Neuron (in vitro differentiated cells): ENCODE measurements at regions not wholly inside any gene's neighbourhood (a gene's known extent, or its start where the extent isn't known, plus 50 kb on each side); places are given as distances from the start of the nearest gene placed in this dataset.

Experiments used
- H2AFZ ChIP-seq: one replicate; pipeline ENCODE4 v1.6.1; 2013; ENCODE audit warnings: low read depth, mild to moderate bottlenecking, inconsistent platforms, low read length, moderate library complexity
- H3K27me3 ChIP-seq: one replicate; pipeline ENCODE4 v1.6.1; 2013; ENCODE audit warnings: low read length; ENCODE audit not compliant: insufficient read depth
- H3K36me3 ChIP-seq: one replicate; pipeline ENCODE4 v1.6.1; 2013; ENCODE audit warnings: low read length; ENCODE audit not compliant: insufficient read depth
- H3K4me1 ChIP-seq: one replicate; pipeline ENCODE4 v1.6.1; 2013; ENCODE audit warnings: low read length; ENCODE audit not compliant: insufficient read depth
- H3K4me3 ChIP-seq: 2 replicates; pipeline ENCODE4 v1.5.1; 2013; ENCODE audit warnings: mild to moderate bottlenecking, low read length, moderate library complexity
- H3K9me3 ChIP-seq: one replicate; pipeline ENCODE4 v1.6.1; 2013; ENCODE audit warnings: low read length

DNA sequence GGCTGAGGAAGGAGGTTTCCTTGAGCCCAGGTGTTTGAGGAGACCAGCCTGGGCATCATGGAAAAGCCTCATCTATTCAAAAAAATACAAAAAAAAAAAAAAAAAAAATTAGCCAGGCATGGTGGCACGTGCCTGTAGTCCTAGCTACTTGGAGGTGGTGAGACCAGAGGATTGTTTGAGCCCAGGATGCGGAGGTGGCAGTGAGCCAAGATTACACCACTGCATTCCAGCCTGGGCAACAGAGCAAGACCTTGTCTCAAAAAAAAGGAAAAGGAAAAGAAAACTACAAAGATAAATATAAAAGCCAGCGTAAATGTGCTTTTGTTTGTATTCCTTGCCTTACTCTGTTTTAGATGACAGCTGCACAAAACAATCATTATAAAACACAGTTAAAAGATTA is 2249.2 kb upstream of the C9orf72 start:
- Histone ChIP-seq H3K9me3 (no peaks in the 10 kb centered on the region), H2AFZ (no peak overlapping the region), H3K4me3 (no peak overlapping the region), H3K4me1 (no peaks in the 10 kb centered on the region), H3K27me3 (no peaks in the 10 kb centered on the region), H3K36me3 (no peaks in the 10 kb centered on the region)

DNA sequence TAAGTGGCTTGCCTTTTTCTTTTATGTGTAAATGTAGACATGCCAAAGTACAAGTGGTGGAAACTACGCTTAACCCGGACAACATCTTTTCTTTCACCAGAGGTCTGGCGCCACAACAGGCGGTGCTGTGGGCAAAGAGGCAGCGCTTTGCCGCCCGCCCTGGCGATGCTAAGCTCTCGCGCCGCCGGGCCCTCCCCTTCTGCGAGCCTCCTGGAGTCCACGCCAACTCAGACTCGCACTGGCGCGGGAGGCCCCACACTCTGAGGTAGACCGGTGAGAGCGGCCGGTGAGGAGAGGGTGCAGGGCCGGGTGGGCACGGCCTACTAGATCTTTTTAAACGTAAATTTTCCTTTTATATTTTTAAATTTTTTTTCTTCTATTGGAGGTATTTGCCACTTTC is 2253.1 kb upstream of the C9orf72 start:
- Histone ChIP-seq H2AFZ (no peak overlapping the region), H3K4me1 (no peaks in the 10 kb centered on the region), H3K27me3 (no peaks in the 10 kb centered on the region), H3K36me3 (no peaks in the 10 kb centered on the region), H3K9me3 (no peaks in the 10 kb centered on the region), H3K4me3 (no peak overlapping the region)

DNA sequence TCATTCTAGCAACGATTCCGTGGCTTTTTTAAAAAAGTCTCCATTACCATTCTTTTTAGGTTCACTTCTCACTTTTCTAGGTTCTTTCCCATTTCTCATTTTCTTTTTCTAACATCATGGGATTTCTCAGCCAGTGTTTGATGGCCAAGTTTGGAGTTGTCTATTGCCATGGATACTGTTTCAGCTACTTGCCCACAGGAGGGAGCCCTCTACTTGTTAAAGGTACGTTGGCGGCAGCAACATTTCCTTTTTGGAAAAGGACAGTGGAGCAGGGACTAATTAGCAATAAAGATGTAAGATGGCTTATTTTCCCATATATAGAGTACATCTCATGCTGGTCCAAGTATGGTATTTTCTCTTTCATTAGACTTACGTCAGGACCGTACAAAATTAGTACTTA is 2257.5 kb upstream of the C9orf72 start:
- H3K4me1 ChIP-seq = no peaks in the 10 kb centered on the region
- H2AFZ ChIP-seq = no peak overlapping the region
- no peak overlapping the region for H3K4me3 ChIP-seq
- H3K27me3 ChIP-seq = no peaks in the 10 kb centered on the region
- no peaks in the 10 kb centered on the region for H3K36me3 ChIP-seq
- H3K9me3 ChIP-seq = no peaks in the 10 kb centered on the region

DNA sequence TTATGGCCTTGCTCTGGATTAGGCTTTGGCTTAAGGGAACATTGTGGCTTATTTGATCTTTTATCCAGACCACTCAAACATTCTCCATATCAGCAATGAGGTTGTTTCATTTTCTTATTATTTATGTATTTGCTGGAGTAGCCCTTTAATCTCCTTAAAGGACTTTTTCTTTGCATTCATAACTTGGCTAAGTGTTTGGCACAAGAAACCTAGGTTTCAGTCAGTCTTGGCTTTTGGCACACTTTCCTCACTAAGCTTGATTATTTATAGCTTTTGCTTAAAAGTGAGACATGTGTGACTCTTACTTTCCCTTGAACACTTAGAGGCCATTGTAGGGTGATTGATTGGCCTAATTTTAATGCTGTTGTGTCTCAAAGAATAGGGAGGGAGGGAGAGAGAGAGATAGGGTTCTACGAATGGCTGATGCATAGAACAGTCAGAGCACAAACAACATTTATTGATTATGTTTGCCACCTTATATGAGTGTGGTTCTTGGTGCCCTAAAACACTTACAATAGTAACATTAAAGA is 2265.3 kb upstream of the C9orf72 start:
- no peaks in the 10 kb centered on the region for H3K27me3 ChIP-seq
- H3K9me3 ChIP-seq = no peaks in the 10 kb centered on the region
- H2AFZ ChIP-seq = no peak overlapping the region
- no peak overlapping the region for H3K4me3 ChIP-seq
- H3K36me3 ChIP-seq = no peaks in the 10 kb centered on the region
- H3K4me1 ChIP-seq = no peaks in the 10 kb centered on the region

DNA sequence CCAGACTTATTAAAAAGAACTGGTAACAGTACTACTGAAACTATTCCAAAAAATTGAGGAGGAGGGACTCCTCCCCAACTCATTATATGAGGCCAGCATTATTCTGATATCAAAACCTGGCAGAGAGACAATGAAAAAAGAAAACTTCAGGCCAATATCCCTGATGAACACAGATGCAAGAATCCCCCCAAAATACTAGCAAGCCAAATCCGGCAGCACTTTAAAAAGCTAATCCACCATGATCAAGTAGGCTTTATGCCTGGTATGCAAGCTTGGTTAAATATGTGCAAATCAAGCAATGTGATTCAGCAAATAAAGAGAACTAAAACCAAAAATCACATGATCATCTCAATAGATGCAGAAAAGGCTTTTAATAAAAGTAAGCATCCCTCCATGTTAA is 2271.0 kb upstream of the C9orf72 start:
- Histone ChIP-seq H3K9me3 (no peaks in the 10 kb centered on the region), H3K27me3 (no peaks in the 10 kb centered on the region), H3K4me1 (no peaks in the 10 kb centered on the region), H3K36me3 (no peaks in the 10 kb centered on the region), H2AFZ (no peak overlapping the region), H3K4me3 (no peak overlapping the region)

DNA sequence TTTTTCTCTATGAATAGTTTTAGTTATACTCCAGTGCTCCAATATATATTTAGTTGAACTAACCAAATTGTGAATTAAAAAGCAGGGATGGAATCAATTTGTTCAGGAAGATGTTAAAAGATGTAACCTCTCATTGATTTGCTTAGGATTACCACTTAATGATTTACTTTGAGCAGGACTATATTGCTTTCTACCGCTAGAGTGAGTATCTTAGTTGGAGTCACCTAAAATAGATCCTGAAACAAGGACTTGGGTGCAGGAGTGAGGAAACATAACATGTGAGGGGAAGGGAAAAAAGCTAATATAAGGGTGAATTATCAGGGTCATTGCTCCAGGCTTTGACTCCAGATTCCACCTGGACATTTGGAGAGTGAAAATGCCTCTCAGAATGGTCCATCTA is 2277.4 kb upstream of the C9orf72 start:
- H3K36me3 ChIP-seq = no peaks in the 10 kb centered on the region
- no peaks in the 10 kb centered on the region for H3K27me3 ChIP-seq
- no peak overlapping the region for H2AFZ ChIP-seq
- H3K4me3 ChIP-seq = no peak overlapping the region
- no peaks in the 10 kb centered on the region for H3K4me1 ChIP-seq
- H3K9me3 ChIP-seq = no peaks in the 10 kb centered on the region

DNA sequence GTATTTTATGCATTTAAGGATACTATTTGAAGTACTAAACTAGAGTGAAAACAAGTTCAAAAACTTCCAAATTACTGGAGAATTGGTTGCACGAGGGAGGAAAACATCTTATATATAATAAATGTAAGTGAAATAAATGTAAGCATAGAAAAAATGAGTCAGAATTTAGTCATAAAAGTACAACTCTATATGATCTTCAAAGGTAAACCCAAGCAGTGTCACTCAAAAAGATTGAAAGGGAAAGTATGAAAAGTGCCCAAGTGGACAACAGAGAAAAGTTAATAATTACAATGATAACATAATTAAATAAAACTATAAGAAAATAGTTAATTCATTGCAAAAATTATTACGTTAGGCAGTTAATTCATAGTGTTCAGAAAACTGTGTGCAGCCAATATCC is 2288.5 kb upstream of the C9orf72 start:
- Histone ChIP-seq H3K36me3 (no peaks in the 10 kb centered on the region), H3K9me3 (no peaks in the 10 kb centered on the region), H3K27me3 (no peaks in the 10 kb centered on the region), H3K4me3 (no peak overlapping the region), H3K4me1 (no peaks in the 10 kb centered on the region), H2AFZ (no peak overlapping the region)

DNA sequence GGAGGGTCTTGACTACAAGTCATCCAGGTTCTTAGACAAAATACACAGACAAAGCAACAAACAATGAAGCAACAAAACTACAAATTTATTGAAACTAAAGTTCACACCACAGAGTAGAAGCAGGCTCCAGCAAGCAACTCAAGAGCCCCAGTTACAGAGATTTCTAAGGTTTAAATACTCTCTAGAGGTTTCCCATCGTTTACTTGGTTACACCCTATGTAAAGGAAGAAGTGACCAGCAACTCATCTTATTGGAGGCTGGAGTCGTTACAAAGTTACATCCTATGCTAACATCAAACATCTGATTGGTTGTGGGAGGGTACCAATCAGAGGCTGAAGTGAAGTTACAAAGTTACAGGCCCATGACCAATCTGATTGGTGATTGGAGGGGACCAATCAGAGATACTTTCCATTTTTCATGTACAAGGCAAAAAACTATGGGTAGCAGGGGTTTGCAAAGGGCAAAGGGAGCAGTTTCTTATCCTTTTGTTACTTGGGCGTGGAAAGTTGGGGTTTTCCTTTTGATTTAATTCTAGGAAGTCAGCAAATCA is 2292.6 kb upstream of the C9orf72 start:
- Histone ChIP-seq H3K9me3 (no peaks in the 10 kb centered on the region), H3K4me3 (no peak overlapping the region), H3K36me3 (no peaks in the 10 kb centered on the region), H3K27me3 (no peaks in the 10 kb centered on the region), H3K4me1 (no peaks in the 10 kb centered on the region), H2AFZ (peak overlapping the region; percentile 63)

DNA sequence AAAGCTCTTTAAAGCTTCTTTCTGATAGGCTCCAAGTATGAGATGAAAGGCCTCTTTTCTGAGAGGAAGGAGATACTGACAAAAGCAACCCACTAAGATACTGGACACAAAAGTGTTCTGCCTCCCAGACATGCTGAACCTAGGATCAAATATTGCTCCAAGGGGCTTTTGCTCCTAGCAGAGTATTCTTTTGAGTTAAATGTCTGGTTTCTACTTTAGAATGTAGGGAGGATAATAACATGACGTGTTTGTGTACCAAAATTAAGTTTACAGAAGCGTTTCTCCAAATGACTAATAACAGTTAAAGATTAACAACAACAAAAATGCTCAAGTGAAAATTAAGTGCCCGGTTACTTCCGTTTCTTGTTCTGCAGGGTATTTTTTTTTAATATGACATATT is 2293.3 kb upstream of the C9orf72 start:
- Histone ChIP-seq H3K4me3 (no peak overlapping the region), H3K9me3 (no peaks in the 10 kb centered on the region), H3K36me3 (no peaks in the 10 kb centered on the region), H2AFZ (peak overlapping the region; percentile 63), H3K4me1 (no peaks in the 10 kb centered on the region), H3K27me3 (no peaks in the 10 kb centered on the region)

DNA sequence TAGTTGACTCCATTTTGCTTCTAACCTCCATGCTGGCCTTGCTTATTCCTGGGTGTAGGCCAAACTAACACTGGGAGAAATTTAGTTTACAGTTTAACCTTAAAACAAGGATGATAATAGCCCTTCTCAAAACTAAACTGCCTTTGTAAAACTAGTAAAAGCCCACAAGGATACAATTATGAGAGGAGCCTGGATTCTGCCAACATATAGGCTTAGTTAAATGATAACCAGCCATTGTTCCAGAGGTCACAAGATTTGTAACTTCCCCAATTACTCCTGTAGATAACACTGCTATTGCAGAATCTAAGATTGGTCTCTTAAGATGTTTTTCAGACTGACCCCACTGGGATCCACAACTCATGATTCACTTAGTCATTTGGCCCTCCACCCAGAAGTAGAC is 2300.3 kb upstream of the C9orf72 start:
- H3K9me3 ChIP-seq = no peaks in the 10 kb centered on the region
- no peak overlapping the region for H3K4me3 ChIP-seq
- H3K36me3 ChIP-seq = no peaks in the 10 kb centered on the region
- H3K4me1 ChIP-seq = no peaks in the 10 kb centered on the region
- no peaks in the 10 kb centered on the region for H3K27me3 ChIP-seq
- no peak overlapping the region for H2AFZ ChIP-seq

DNA sequence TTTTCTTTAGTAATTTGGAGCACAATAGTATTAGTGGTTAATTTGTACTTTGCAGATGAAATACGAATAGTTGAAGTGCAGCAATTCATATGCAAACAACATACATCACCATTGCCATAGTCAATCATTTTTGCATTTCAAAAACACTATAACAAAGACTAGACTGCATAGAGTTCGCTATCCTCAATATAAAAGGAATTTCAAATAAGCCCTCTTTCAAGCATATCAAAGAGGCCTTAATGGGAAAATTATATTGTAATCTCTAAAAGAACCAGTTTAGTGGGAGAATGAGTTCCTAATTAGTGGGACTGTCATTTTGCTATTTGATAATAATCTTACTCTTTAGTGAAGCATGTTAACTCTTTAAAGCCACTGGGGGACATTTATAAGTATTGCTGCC is 2302.3 kb upstream of the C9orf72 start:
- H3K4me1 ChIP-seq = no peaks in the 10 kb centered on the region
- H2AFZ ChIP-seq = no peak overlapping the region
- no peaks in the 10 kb centered on the region for H3K36me3 ChIP-seq
- H3K4me3 ChIP-seq = no peak overlapping the region
- no peaks in the 10 kb centered on the region for H3K9me3 ChIP-seq
- no peaks in the 10 kb centered on the region for H3K27me3 ChIP-seq

DNA sequence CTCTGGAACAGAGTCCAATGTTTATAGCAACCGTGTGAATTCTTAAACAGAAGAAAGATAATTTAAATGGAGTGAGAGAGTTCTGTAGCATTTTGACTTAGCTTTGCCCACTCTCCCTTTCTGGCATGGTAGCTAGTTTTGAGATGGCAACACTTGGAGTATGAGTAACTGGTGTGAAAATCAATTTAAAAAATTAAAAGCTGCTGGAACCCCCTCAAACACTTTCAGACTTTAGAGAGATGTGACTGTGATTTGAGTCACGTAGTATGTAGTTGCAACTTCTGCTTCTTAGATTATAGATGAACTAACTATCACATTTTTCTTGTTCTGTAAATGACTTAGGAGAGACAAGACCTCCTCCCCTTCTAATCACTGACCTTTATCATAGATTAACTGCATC is 2309.5 kb upstream of the C9orf72 start:
- no peaks in the 10 kb centered on the region for H3K36me3 ChIP-seq
- no peak overlapping the region for H2AFZ ChIP-seq

DNA sequence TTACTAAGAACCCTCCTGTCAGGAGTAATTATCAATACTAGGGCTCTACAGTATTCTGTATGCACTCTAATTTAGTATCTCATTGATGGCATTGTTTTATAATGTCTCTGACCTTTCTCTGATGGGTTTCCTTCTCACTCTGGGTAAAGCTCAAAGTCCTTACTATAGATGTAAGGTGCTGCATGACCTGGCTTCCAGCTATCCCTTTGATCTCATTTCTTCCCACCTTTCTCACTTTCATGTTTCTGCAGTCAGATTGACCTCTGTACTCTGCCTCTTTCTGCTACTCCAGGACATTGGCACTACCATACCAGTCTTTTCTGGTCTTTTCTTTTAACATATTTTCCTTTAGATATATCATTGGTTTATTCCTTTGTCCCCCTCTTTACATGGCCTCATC is 2332.8 kb upstream of the C9orf72 start:
- Histone ChIP-seq H3K27me3 (no peaks in the 10 kb centered on the region), H3K36me3 (no peaks in the 10 kb centered on the region), H3K9me3 (no peaks in the 10 kb centered on the region), H3K4me3 (no peak overlapping the region), H3K4me1 (peaks cover 5% of the 10 kb centered on the region), H2AFZ (no peak overlapping the region)

More for the DNA sequence above, 2309.5 kb upstream of the C9orf72 start:
- Histone ChIP-seq H3K9me3 (no peaks in the 10 kb centered on the region), H3K4me1 (no peaks in the 10 kb centered on the region), H3K27me3 (no peaks in the 10 kb centered on the region), H3K4me3 (no peak overlapping the region)

DNA sequence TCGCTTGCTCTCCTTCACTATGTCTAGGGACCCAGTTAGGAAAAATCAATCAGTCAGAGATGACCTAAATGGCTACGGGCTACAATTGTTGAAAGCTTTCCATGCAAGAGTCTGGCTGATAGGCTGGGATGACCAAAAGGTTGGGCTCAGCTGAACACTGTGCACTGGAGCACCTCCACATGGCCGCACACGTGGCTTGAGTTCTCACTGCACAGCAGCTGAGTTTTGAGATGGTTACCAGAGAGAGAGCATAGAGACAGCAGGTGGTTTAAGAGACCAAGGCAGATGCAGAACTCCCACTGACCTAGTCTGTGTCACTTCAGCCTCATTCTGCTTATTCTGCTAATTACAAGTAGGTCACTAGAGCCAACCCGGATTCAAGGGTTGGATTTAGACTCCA is 2354.8 kb upstream of the C9orf72 start:
- Histone ChIP-seq H3K4me1 (no peaks in the 10 kb centered on the region), H3K27me3 (no peaks in the 10 kb centered on the region), H3K4me3 (no peak overlapping the region), H2AFZ (no peak overlapping the region), H3K36me3 (no peaks in the 10 kb centered on the region), H3K9me3 (no peaks in the 10 kb centered on the region)
